ENCODE measurements at regions not wholly inside any gene's neighbourhood (a gene's known extent, or its start where the extent isn't known, plus 50 kb on each side); places are given as distances from the start of the nearest gene placed in this dataset.

- Histone ChIP-seq H3K36me3 (ENCODE audit: insufficient read depth, low read length) (no peaks in the 10 kb centered on the region), H3K9me3 (ENCODE audit: control insufficient read depth, insufficient read depth, low read length) (no peaks in the 10 kb centered on the region), H3K4me1 (ENCODE audit: insufficient read depth, low read length) (no peaks in the 10 kb centered on the region), H3K9ac (ENCODE audit: low read depth, low read length) (no peak overlapping the region)
Observed at GRCh38 chr6:156648616-156649015, 128.6 kb upstream of the ARID1B start.

GRCh38 chr6:156647991-156648390, 129.2 kb upstream of the ARID1B start:
- no peak overlapping the region for H3K9ac ChIP-seq (ENCODE audit: low read depth, low read length)
- no peaks in the 10 kb centered on the region for H3K9me3 ChIP-seq (ENCODE audit: control insufficient read depth, insufficient read depth, low read length)
- H3K4me1 ChIP-seq (ENCODE audit: insufficient read depth, low read length), result no peaks in the 10 kb centered on the region
- no peaks in the 10 kb centered on the region for H3K36me3 ChIP-seq (ENCODE audit: insufficient read depth, low read length)

- Histone ChIP-seq H3K4me1 (ENCODE audit: insufficient read depth, low read length) (no peaks in the 10 kb centered on the region), H3K9ac (ENCODE audit: low read depth, low read length) (no peak overlapping the region), H3K36me3 (ENCODE audit: insufficient read depth, low read length) (no peaks in the 10 kb centered on the region), H3K9me3 (ENCODE audit: control insufficient read depth, insufficient read depth, low read length) (no peaks in the 10 kb centered on the region)
Observed at GRCh38 chr6:156647140-156647784, 129.9 kb upstream of the ARID1B start.

GRCh38 chr6:156646496-156646895, 130.7 kb upstream of the ARID1B start:
- Histone ChIP-seq H3K9ac (ENCODE audit: low read depth, low read length) (no peak overlapping the region), H3K36me3 (ENCODE audit: insufficient read depth, low read length) (no peaks in the 10 kb centered on the region), H3K4me1 (ENCODE audit: insufficient read depth, low read length) (no peaks in the 10 kb centered on the region), H3K9me3 (ENCODE audit: control insufficient read depth, insufficient read depth, low read length) (no peaks in the 10 kb centered on the region)

- no peaks in the 10 kb centered on the region for H3K9me3 ChIP-seq (ENCODE audit: control insufficient read depth, insufficient read depth, low read length)
- no peaks in the 10 kb centered on the region for H3K36me3 ChIP-seq (ENCODE audit: insufficient read depth, low read length)
- no peaks in the 10 kb centered on the region for H3K4me1 ChIP-seq (ENCODE audit: insufficient read depth, low read length)
- H3K9ac ChIP-seq (ENCODE audit: low read depth, low read length), result no peak overlapping the region
Observed at GRCh38 chr6:156645097-156645496, 132.1 kb upstream of the ARID1B start.

GRCh38 chr6:156639009-156639721, 138.0 kb upstream of the ARID1B start:
- Histone ChIP-seq H3K9me3 (ENCODE audit: control insufficient read depth, insufficient read depth, low read length) (no peaks in the 10 kb centered on the region), H3K4me1 (ENCODE audit: insufficient read depth, low read length) (no peaks in the 10 kb centered on the region), H3K9ac (ENCODE audit: low read depth, low read length) (no peak overlapping the region)

GRCh38 chr6:156638581-156638980, 138.6 kb upstream of the ARID1B start:
- Histone ChIP-seq H3K9me3 (ENCODE audit: control insufficient read depth, insufficient read depth, low read length) (no peaks in the 10 kb centered on the region), H3K4me1 (ENCODE audit: insufficient read depth, low read length) (no peaks in the 10 kb centered on the region), H3K9ac (ENCODE audit: low read depth, low read length) (no peak overlapping the region), H3K36me3 (ENCODE audit: insufficient read depth, low read length) (no peaks in the 10 kb centered on the region)

More at GRCh38 chr6:156639009-156639721, 138.0 kb upstream of the ARID1B start:
- H3K36me3 ChIP-seq (ENCODE audit: insufficient read depth, low read length), result no peaks in the 10 kb centered on the region

- H3K9me3 ChIP-seq (ENCODE audit: control insufficient read depth, insufficient read depth, low read length), result no peaks in the 10 kb centered on the region
- H3K4me1 ChIP-seq (ENCODE audit: insufficient read depth, low read length), result no peaks in the 10 kb centered on the region
- no peaks in the 10 kb centered on the region for H3K36me3 ChIP-seq (ENCODE audit: insufficient read depth, low read length)
- H3K9ac ChIP-seq (ENCODE audit: low read depth, low read length), result no peak overlapping the region
Observed at GRCh38 chr6:156634951-156635371, 142.2 kb upstream of the ARID1B start.

- Histone ChIP-seq H3K36me3 (ENCODE audit: insufficient read depth, low read length) (no peaks in the 10 kb centered on the region), H3K4me1 (ENCODE audit: insufficient read depth, low read length) (no peaks in the 10 kb centered on the region)
Observed at GRCh38 chr6:156634048-156634447, 143.1 kb upstream of the ARID1B start.

GRCh38 chr6:156633291-156633690, 143.9 kb upstream of the ARID1B start:
- H3K9ac ChIP-seq (ENCODE audit: low read depth, low read length), result no peak overlapping the region
- no peaks in the 10 kb centered on the region for H3K4me1 ChIP-seq (ENCODE audit: insufficient read depth, low read length)

More at GRCh38 chr6:156634048-156634447, 143.1 kb upstream of the ARID1B start:
- Histone ChIP-seq H3K9ac (ENCODE audit: low read depth, low read length) (no peak overlapping the region), H3K9me3 (ENCODE audit: control insufficient read depth, insufficient read depth, low read length) (no peaks in the 10 kb centered on the region)

GRCh38 chr6:156630613-156631302, 146.4 kb upstream of the ARID1B start:
- no peak overlapping the region for H3K9ac ChIP-seq (ENCODE audit: low read depth, low read length)
- H3K36me3 ChIP-seq (ENCODE audit: insufficient read depth, low read length), result no peaks in the 10 kb centered on the region
- H3K4me1 ChIP-seq (ENCODE audit: insufficient read depth, low read length), result no peaks in the 10 kb centered on the region
- no peaks in the 10 kb centered on the region for H3K9me3 ChIP-seq (ENCODE audit: control insufficient read depth, insufficient read depth, low read length)

More at GRCh38 chr6:156633291-156633690, 143.9 kb upstream of the ARID1B start:
- no peaks in the 10 kb centered on the region for H3K9me3 ChIP-seq (ENCODE audit: control insufficient read depth, insufficient read depth, low read length)
- H3K36me3 ChIP-seq (ENCODE audit: insufficient read depth, low read length), result no peaks in the 10 kb centered on the region

GRCh38 chr6:156628805-156629204, 148.4 kb upstream of the ARID1B start:
- Histone ChIP-seq H3K9me3 (ENCODE audit: control insufficient read depth, insufficient read depth, low read length) (no peaks in the 10 kb centered on the region), H3K4me1 (ENCODE audit: insufficient read depth, low read length) (no peaks in the 10 kb centered on the region), H3K9ac (ENCODE audit: low read depth, low read length) (no peak overlapping the region), H3K36me3 (ENCODE audit: insufficient read depth, low read length) (no peaks in the 10 kb centered on the region)

GRCh38 chr6:156627524-156627923, 149.7 kb upstream of the ARID1B start:
- H3K4me1 ChIP-seq (ENCODE audit: insufficient read depth, low read length), result no peaks in the 10 kb centered on the region
- no peaks in the 10 kb centered on the region for H3K36me3 ChIP-seq (ENCODE audit: insufficient read depth, low read length)
- H3K9me3 ChIP-seq (ENCODE audit: control insufficient read depth, insufficient read depth, low read length), result no peaks in the 10 kb centered on the region

GRCh38 chr6:156622185-156622584, 155.0 kb upstream of the ARID1B start:
- Histone ChIP-seq H3K36me3 (ENCODE audit: insufficient read depth, low read length) (no peaks in the 10 kb centered on the region), H3K9me3 (ENCODE audit: control insufficient read depth, insufficient read depth, low read length) (no peaks in the 10 kb centered on the region), H3K4me1 (ENCODE audit: insufficient read depth, low read length) (no peaks in the 10 kb centered on the region)

More at GRCh38 chr6:156627524-156627923, 149.7 kb upstream of the ARID1B start:
- H3K9ac ChIP-seq (ENCODE audit: low read depth, low read length), result no peak overlapping the region

GRCh38 chr6:156620331-156620730, 156.8 kb upstream of the ARID1B start:
- H3K9ac ChIP-seq (ENCODE audit: low read depth, low read length), result no peak overlapping the region
- H3K36me3 ChIP-seq (ENCODE audit: insufficient read depth, low read length), result no peaks in the 10 kb centered on the region
- no peaks in the 10 kb centered on the region for H3K4me1 ChIP-seq (ENCODE audit: insufficient read depth, low read length)
- no peaks in the 10 kb centered on the region for H3K9me3 ChIP-seq (ENCODE audit: control insufficient read depth, insufficient read depth, low read length)

More at GRCh38 chr6:156622185-156622584, 155.0 kb upstream of the ARID1B start:
- H3K9ac ChIP-seq (ENCODE audit: low read depth, low read length), result no peak overlapping the region

Data from ES-I3 (cell line).